ENCODE measurements at regions not wholly inside any gene's neighbourhood (a gene's known extent, or its start where the extent isn't known, plus 50 kb on each side); places are given as distances from the start of the nearest gene placed in this dataset.

GRCh38 chr2:75406131-75406581 lies 154.6 kb downstream of the EVA1A start:
- Histone ChIP-seq H3K4me1 (replicated peaks in 1 of 2; ENCODE audit: control insufficient read depth in 2 of 2, insufficient read depth in 2 of 2, low read length in 2 of 2) (no peaks in the 10 kb centered on the region), H3K27me3 (ENCODE audit: control insufficient read depth in 2 of 2, insufficient read depth in 2 of 2, low read length in 2 of 2) (no peaks in the 10 kb centered on the region), H3K9me3 (replicated peaks; ENCODE audit: control insufficient read depth, insufficient read depth, low read depth, low read length) (no peaks in the 10 kb centered on the region), H3K79me2 (ENCODE audit: control insufficient read depth, insufficient read depth, low read length) (no peaks in the 10 kb centered on the region), H4K20me1 (replicated peaks; ENCODE audit: control insufficient read depth, insufficient read depth, low read length) (no peaks in the 10 kb centered on the region), H3K9ac (ENCODE audit: insufficient read depth in 1 of 2, low read depth in 2 of 2, low read length in 2 of 2) (no peak overlapping the region), H3K36me3 (ENCODE audit: control insufficient read depth, insufficient read depth, low read length) (no peaks in the 10 kb centered on the region), H3K4me2 (ENCODE audit: insufficient read depth, low read length) (no peak overlapping the region), H2AFZ (ENCODE audit: low read depth, low read length) (no peak overlapping the region), H3K9me1 (ENCODE audit: control insufficient read depth, insufficient read depth, low read length) (no peaks in the 10 kb centered on the region), H3K4me3 (no peak overlapping the region), H3K27ac (ENCODE audit: extremely low read depth, low read depth, low read length) (no peak overlapping the region)
- ChIA-PET POLR2A (no interaction called here), CTCF (ENCODE audit: low intra/inter-chr PET ratio) (no interaction called here)
- TF ChIP-seq DMBX1 (CRISPR knock-in tag; IDR thresholded peaks at IDR 0.05; ENCODE audit: borderline replicate concordance), result no peak
- TF ChIP-seq SREBF2 (CRISPR knock-in tag; IDR thresholded peaks at IDR 0.05), result no peak
- TF ChIP-seq CBFA2T3 (IDR thresholded peaks at IDR 0.05), result no peak
- TF ChIP-seq PHTF2 (CRISPR knock-in tag; IDR thresholded peaks at IDR 0.05), result no peak
- no peak for TF ChIP-seq FOXP4 (CRISPR knock-in tag; IDR thresholded peaks at IDR 0.05; ENCODE audit: borderline replicate concordance)
- TF ChIP-seq SRF (CRISPR knock-in tag; IDR thresholded peaks at IDR 0.05), result no peak
- TF ChIP-seq SMAD4 (CRISPR knock-in tag; conservative IDR thresholded peaks at IDR 0.05), result no peak
- no peak for TF ChIP-seq KLF10 (CRISPR knock-in tag; IDR thresholded peaks at IDR 0.05)
- no peak for TF ChIP-seq POLR2AphosphoS5 (IDR thresholded peaks at IDR 0.05; ENCODE audit: control insufficient read depth, insufficient read depth, low read depth, low read length)
- TF ChIP-seq, protein P1, sequence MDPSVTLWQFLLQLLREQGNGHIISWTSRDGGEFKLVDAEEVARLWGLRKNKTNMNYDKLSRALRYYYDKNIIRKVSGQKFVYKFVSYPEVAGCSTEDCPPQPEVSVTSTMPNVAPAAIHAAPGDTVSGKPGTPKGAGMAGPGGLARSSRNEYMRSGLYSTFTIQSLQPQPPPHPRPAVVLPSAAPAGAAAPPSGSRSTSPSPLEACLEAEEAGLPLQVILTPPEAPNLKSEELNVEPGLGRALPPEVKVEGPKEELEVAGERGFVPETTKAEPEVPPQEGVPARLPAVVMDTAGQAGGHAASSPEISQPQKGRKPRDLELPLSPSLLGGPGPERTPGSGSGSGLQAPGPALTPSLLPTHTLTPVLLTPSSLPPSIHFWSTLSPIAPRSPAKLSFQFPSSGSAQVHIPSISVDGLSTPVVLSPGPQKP (CRISPR knock-in tag; IDR thresholded peaks at IDR 0.05), result no peak
- 0% methylated on average over 1 of the region's 1 CpG for WGBS (ENCODE audit: insufficient coverage, low coverage, missing lambda C conversion rate)
- in situ Hi-C loops (cut with MboI) (loop anchor here (10.0 kb wide), 1 partner anchor 491 kb away; no protein-coding TSS in a partner anchor), intact Hi-C loops (cut with micrococcal nuclease) (no loop called here)
- no peak for ATAC-seq
- DNase-seq (ENCODE audit: extremely low read depth in 1 of 4, low spot score in 3 of 4), result no peak
- BruUV-seq (replicated peaks), result no TSS peak
- no peak for FAIRE-seq

All from K562 (cell line).